Adrenal gland (tissue), 5 donors: ENCODE measurements at regions not wholly inside any gene's neighbourhood (a gene's known extent, or its start where the extent isn't known, plus 50 kb on each side); places are given as distances from the start of the nearest gene placed in this dataset.

Source experiments
- CTCF ChIP-seq, 6 experiments: fragments of 450-650 bp in 4 of 6; fragments of 200-600 bp in 2 of 6; sonication (generic) in 1 of 6; IDR thresholded peaks; 1 replicate in 5 of 6; 2 replicates in 1 of 6; pipeline versions ENCODE4 v1.5.1 to v1.8.0; 2016 to 2021; ENCODE audit warnings: antibody characterized with exemption in 6 of 6, mild to moderate bottlenecking in 2 of 6, moderate library complexity in 1 of 6
- POLR2A ChIP-seq, 2 donors: fragments of 450-650 bp; IDR thresholded peaks; one replicate each; pipeline ENCODE4 v1.6.1; 2017; ENCODE audit warnings: antibody characterized with exemption in 2 of 2, mild to moderate bottlenecking in 2 of 2, moderate library complexity in 1 of 2
- donor health status: DM: no; HTN: no; CAD: no.

- TF ChIP-seq POLR2A (IDR thresholded peaks at IDR 0.05) = no peak
- no peak for TF ChIP-seq CTCF (IDR thresholded peaks at IDR 0.05)
These were observed 178.8 kb downstream of the C7orf25 start for GRCh38 chr7:42733040-42733439.
